ENCODE measurements at regions not wholly inside any gene's neighbourhood (a gene's known extent, or its start where the extent isn't known, plus 50 kb on each side); places are given as distances from the start of the nearest gene placed in this dataset.

- no peak for DNase-seq (ENCODE audit: low spot score)
Observed at GRCh38 chr7:117973975-117974374, 100.7 kb upstream of the CTTNBP2 start.

- DNase-seq (ENCODE audit: low spot score) = no peak
Observed at GRCh38 chr7:117974891-117975290, 101.7 kb upstream of the CTTNBP2 start.

GRCh38 chr7:117975476-117975875 is 102.2 kb upstream of the CTTNBP2 start:
- no peak for DNase-seq (ENCODE audit: low spot score)

GRCh38 chr7:117979954-117980497 is 106.8 kb upstream of the CTTNBP2 start:
- DNase-seq (ENCODE audit: low spot score) = peak; percentile 34

- no peak for DNase-seq (ENCODE audit: low spot score)
Observed at GRCh38 chr7:117982071-117983055, 109.1 kb upstream of the CTTNBP2 start.

GRCh38 chr7:117986645-117987269 is 113.5 kb upstream of the CTTNBP2 start:
- DNase-seq (ENCODE audit: low spot score) = no peak

GRCh38 chr7:117990834-117991233 is 117.6 kb upstream of the CTTNBP2 start:
- DNase-seq (ENCODE audit: low spot score) = no peak

GRCh38 chr7:117992635-117993376 is 119.6 kb upstream of the CTTNBP2 start:
- DNase-seq (ENCODE audit: low spot score) = no peak

- DNase-seq (ENCODE audit: low spot score) = peak; percentile 65
Observed at GRCh38 chr7:117993377-117994003, 120.2 kb upstream of the CTTNBP2 start.

GRCh38 chr7:117995850-117996650 is 122.8 kb upstream of the CTTNBP2 start:
- DNase-seq (ENCODE audit: low spot score) = peak; percentile 75

- DNase-seq (ENCODE audit: low spot score) = peak; percentile 73
Observed at GRCh38 chr7:117997862-117998825, 124.9 kb upstream of the CTTNBP2 start.

- no peak for DNase-seq (ENCODE audit: low spot score)
Observed at GRCh38 chr7:118000480-118001202, 127.4 kb upstream of the CTTNBP2 start.

- DNase-seq (ENCODE audit: low spot score) = peak; percentile 14
Observed at GRCh38 chr7:118003476-118003875, 130.2 kb upstream of the CTTNBP2 start.

- DNase-seq (ENCODE audit: low spot score) = no peak
Observed at GRCh38 chr7:118005026-118005425, 131.8 kb upstream of the CTTNBP2 start.

- peak; percentile 11 for DNase-seq (ENCODE audit: low spot score)
Observed at GRCh38 chr7:118006979-118007378, 133.7 kb upstream of the CTTNBP2 start.

GRCh38 chr7:118009419-118009818 is 136.2 kb upstream of the CTTNBP2 start:
- DNase-seq (ENCODE audit: low spot score) = no peak

GRCh38 chr7:118011652-118012051 is 138.4 kb upstream of the CTTNBP2 start:
- DNase-seq (ENCODE audit: low spot score) = peak; percentile 12

- peak; percentile 22 for DNase-seq (ENCODE audit: low spot score)
Observed at GRCh38 chr7:118013252-118014010, 140.2 kb upstream of the CTTNBP2 start.
